ENCODE measurements at regions not wholly inside any gene's neighbourhood (a gene's known extent, or its start where the extent isn't known, plus 50 kb on each side); places are given as distances from the start of the nearest gene placed in this dataset.

GRCh38 chr5:98076501-98076900 lies 697.0 kb upstream of the RGMB start:
- in situ Hi-C loops (cut with HindIII; ENCODE audit: low pct_unique_long_range_greater_than_20kb, low sequenced_read_pairs): no loop called here
- TF ChIP-seq JUND (IDR thresholded peaks at IDR 0.05; ENCODE audit: low read depth): no peak
- DNase-seq (ENCODE audit: low read depth in 1 of 2, low spot score in 1 of 2): no peak

DNA sequence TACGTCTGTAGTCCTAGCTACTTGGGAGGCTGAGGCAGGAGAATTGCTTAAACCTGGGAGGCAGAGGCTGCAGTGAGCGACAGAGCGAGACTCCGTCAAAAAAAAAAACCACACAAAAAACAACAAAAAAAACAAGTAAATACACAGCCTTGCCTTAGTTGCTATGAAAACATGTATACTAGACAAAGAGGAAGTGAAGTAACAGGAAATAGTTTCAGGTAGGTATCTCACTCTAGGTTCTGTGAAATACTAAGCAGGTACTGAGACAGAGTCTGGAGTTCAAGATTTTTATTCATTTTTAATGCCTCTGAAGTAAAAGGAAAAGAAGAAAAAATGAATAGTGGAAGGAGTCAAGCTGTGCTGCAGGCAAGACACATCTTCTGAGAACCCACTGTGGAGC lies 687.9 kb upstream of the RGMB start:
- no peak for TF ChIP-seq JUND (IDR thresholded peaks at IDR 0.05; ENCODE audit: low read depth)
- in situ Hi-C loops (cut with HindIII; ENCODE audit: low pct_unique_long_range_greater_than_20kb, low sequenced_read_pairs): no loop called here

DNA sequence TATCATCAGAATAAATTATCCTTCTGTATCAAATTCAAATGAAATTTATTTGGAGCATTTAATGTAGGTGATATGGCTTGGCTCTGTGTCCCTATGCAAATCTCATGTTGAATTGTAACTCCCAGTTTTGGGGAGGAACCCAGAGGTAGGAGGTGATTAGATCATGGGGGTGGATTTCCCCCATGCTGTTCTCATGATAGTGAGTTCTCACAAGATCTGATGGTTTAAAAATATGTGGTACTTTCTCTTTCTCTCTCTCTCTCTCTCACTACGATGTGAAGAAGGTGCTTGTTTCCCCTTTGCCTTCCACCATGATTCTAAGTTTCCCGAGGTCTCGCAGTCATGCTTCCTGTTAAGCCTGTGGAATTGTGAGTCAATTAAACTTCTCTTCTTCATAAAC lies 678.4 kb upstream of the RGMB start:
- DNase-seq (ENCODE audit: low read depth in 1 of 2, low spot score in 1 of 2): no peak
- in situ Hi-C loops (cut with HindIII; ENCODE audit: low pct_unique_long_range_greater_than_20kb, low sequenced_read_pairs): no loop called here
- TF ChIP-seq JUND (IDR thresholded peaks at IDR 0.05; ENCODE audit: low read depth): no peak

More for the DNA sequence above, 687.9 kb upstream of the RGMB start:
- DNase-seq (ENCODE audit: low read depth in 1 of 2, low spot score in 1 of 2): no peak

GRCh38 chr5:98096155-98096554 lies 677.3 kb upstream of the RGMB start:
- in situ Hi-C loops (cut with HindIII; ENCODE audit: low pct_unique_long_range_greater_than_20kb, low sequenced_read_pairs): no loop called here
- DNase-seq (ENCODE audit: low read depth in 1 of 2, low spot score in 1 of 2): no peak
- TF ChIP-seq JUND (IDR thresholded peaks at IDR 0.05; ENCODE audit: low read depth): no peak

- DNase-seq (ENCODE audit: low read depth in 1 of 2, low spot score in 1 of 2): no peak
- no peak for TF ChIP-seq JUND (IDR thresholded peaks at IDR 0.05; ENCODE audit: low read depth)
- in situ Hi-C loops (cut with HindIII; ENCODE audit: low pct_unique_long_range_greater_than_20kb, low sequenced_read_pairs): no loop called here
Measured at GRCh38 chr5:98099448-98100105, 673.9 kb upstream of the RGMB start.

GRCh38 chr5:98101131-98101530 lies 672.3 kb upstream of the RGMB start:
- TF ChIP-seq JUND (IDR thresholded peaks at IDR 0.05; ENCODE audit: low read depth): no peak
- in situ Hi-C loops (cut with HindIII; ENCODE audit: low pct_unique_long_range_greater_than_20kb, low sequenced_read_pairs): no loop called here
- no peak for DNase-seq (ENCODE audit: low read depth in 1 of 2, low spot score in 1 of 2)

DNA sequence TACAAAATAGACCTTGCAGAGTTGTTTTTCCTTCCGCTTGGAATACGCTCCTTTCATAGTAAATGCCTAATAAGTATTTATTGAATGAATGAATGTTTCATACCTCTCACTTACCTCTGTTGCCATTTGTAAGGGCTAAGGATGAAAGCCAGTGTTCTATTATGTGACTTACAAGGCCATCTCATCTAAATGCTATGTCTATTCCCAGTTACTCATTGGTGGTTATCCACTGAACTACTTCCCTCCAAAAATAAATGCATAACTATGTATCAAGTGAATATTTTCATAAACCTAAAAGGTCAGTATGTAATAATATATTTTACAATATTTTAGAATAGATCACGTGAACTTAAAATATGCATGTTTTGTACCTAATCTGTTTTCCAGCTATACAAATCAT lies 670.5 kb upstream of the RGMB start:
- no peak for DNase-seq (ENCODE audit: low read depth in 1 of 2, low spot score in 1 of 2)
- in situ Hi-C loops (cut with HindIII; ENCODE audit: low pct_unique_long_range_greater_than_20kb, low sequenced_read_pairs): no loop called here
- TF ChIP-seq JUND (IDR thresholded peaks at IDR 0.05; ENCODE audit: low read depth): no peak

DNA sequence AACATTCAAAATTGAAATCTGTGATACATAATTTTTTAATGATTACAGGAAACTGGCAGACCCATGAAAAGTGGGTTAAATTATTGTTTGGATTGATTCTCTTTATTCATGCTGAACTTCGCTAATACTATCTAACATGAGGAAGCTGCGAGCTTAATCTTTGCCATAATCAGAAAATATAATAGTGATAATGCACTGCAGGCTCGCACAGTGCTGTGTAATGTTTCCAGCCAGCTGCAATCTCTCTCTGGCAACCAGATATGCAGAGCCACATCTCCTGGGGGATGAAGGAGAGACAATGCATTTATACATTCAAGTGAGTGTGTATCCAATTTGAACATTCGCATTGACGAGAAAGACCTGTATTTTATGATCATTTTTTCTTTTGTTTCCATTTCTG lies 669.7 kb upstream of the RGMB start:
- in situ Hi-C loops (cut with HindIII; ENCODE audit: low pct_unique_long_range_greater_than_20kb, low sequenced_read_pairs): no loop called here
- no peak for DNase-seq (ENCODE audit: low read depth in 1 of 2, low spot score in 1 of 2)
- TF ChIP-seq JUND (IDR thresholded peaks at IDR 0.05; ENCODE audit: low read depth): no peak

DNA sequence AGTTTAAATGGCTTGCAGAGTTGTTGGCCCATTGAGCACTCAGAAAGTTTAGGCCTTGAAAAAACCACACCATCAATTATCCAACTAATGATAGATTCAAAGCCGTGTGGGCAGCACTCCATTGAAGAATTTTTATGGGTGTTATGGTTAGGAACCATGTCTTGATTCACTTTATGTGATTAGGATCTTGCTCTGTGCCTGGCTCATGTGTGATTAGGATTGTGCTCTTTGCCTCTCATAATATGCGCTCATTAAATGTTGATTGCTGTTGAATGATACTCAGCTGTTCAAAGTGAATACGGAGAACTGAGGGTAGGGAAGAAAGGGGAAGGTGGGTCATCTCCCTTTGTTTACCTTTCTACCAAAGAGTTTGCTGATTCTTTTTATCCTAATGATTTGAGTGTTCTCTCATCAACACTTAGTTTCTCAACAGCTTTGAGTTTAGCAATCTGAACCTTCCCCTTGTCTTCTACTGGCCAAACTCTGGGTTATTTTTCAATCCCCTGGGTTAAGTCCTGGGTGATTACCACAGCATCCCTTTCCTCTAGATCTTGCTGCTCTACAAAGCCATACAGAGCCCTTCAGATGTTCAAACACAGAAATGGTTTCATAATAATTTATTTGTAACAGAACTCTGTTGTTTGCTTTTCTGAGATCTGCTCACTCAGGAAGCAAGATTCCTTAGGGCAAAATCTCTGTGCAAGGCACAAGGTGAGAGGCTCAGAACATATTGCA lies 668.8 kb upstream of the RGMB start:
- DNase-seq (ENCODE audit: low read depth in 1 of 2, low spot score in 1 of 2): no peak
- TF ChIP-seq JUND (IDR thresholded peaks at IDR 0.05; ENCODE audit: low read depth): no peak
- in situ Hi-C loops (cut with HindIII; ENCODE audit: low pct_unique_long_range_greater_than_20kb, low sequenced_read_pairs): no loop called here

DNA sequence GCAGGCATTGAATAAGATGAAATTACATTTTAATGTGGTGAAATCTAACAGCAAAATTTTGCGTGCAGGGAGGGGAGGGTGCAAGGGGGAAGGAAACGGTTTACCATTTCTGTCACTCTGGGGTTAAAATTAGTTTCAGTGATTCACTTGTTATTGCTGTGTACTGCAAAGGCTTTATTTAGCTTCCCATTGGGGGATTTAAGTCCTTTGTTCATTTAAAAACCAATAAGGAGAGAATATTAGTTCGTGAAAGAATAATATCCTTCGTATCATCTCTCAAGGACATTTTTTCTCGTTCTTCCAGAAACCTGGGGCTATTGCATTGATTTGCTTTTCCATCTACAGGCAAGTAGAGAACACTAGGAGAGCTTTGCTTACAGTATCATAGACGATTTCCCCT lies 667.8 kb upstream of the RGMB start:
- no peak for TF ChIP-seq JUND (IDR thresholded peaks at IDR 0.05; ENCODE audit: low read depth)
- no peak for DNase-seq (ENCODE audit: low read depth in 1 of 2, low spot score in 1 of 2)
- in situ Hi-C loops (cut with HindIII; ENCODE audit: low pct_unique_long_range_greater_than_20kb, low sequenced_read_pairs): no loop called here

DNA sequence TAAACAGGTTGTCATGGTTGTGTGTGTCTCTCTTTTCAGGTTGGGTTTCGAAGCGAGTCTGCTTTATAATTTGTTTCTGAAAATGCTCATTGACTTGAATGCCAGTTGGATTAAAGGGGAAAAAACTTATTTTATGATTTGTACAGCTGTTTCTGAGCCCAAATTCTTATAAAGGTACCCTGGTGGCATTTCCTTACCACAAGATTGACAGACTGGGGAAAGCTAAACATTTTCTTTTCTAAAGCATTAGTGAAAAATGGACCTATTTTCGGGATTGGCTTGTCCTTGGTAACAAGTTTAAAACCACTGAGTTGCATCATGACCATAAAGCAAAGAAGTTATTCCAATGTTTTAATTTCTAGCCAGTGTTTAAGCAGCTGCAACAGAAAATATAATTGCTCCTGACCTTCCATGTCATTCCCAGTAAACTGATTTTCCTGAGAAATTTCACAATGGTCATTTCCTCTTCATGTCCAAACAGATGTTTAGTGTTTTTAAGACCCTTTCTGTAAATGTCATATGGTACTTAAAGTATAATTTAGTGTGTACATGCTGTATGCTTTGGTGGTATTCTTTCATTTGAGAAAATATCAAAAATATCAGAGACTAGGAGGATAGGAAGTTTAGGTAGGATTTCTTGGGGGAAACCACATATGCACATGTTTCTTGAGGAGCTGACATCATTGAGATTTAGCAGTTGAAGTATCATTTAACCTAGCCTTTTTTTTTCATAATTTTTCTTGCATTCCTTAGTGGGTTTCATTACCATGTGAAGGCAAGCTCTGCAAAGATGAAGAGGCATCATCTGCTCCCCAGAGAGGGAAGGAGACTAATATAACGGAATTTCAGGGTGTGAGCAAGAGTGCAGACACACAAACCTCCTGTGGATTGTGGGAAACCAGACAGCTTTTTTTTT lies 667.1 kb upstream of the RGMB start:
- no peak for DNase-seq (ENCODE audit: low read depth in 1 of 2, low spot score in 1 of 2)
- in situ Hi-C loops (cut with HindIII; ENCODE audit: low pct_unique_long_range_greater_than_20kb, low sequenced_read_pairs): no loop called here
- TF ChIP-seq JUND (IDR thresholded peaks at IDR 0.05; ENCODE audit: low read depth): no peak

- in situ Hi-C loops (cut with HindIII; ENCODE audit: low pct_unique_long_range_greater_than_20kb, low sequenced_read_pairs): no loop called here
- DNase-seq (ENCODE audit: low read depth in 1 of 2, low spot score in 1 of 2): no peak
- no peak for TF ChIP-seq JUND (IDR thresholded peaks at IDR 0.05; ENCODE audit: low read depth)
Measured at GRCh38 chr5:98108497-98108896, 665.0 kb upstream of the RGMB start.

GRCh38 chr5:98109561-98110006 lies 663.9 kb upstream of the RGMB start:
- in situ Hi-C loops (cut with HindIII; ENCODE audit: low pct_unique_long_range_greater_than_20kb, low sequenced_read_pairs): no loop called here
- DNase-seq (ENCODE audit: low read depth in 1 of 2, low spot score in 1 of 2): no peak
- no peak for TF ChIP-seq JUND (IDR thresholded peaks at IDR 0.05; ENCODE audit: low read depth)

Measured in T47D (cell line).